GM21367 (cell line): ENCODE measurements at regions not wholly inside any gene's neighbourhood (a gene's known extent, or its start where the extent isn't known, plus 50 kb on each side); places are given as distances from the start of the nearest gene placed in this dataset.
"Not testable (repeated sequence)": the region's sequence is repeated elsewhere in the genome, so short reads cannot be mapped to it uniquely, and the experiment has no call there.

Source experiments
- ATAC-seq: cut with Tn5 transposase; IDR thresholded peaks from one replicate; pipeline ENCODE4 v1.9.1; 2021; ENCODE audit not compliant: unreplicated experiment

DNA sequence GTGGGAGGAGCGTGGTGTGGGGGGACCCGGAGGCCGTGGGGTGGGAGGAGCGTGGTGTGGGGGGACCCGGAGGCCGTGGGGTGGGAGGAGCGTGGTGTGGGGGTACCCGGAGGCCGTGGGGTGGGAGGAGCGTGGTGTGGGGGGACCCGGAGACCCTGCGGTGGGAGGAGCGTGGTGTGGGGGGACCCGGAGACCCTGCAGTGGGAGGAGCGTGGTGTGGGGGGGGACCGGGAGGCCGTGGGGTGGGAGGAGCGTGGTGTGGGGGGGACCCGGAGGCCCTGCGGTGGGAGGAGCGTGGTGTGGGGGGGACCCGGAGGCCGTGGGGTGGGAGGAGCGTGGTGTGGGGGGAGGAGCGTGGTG lies 203.5 kb downstream of the DLL1 start:
- not testable (repeated sequence) for ATAC-seq

- ATAC-seq: no peak
Measured at GRCh38 chr6:170086639-170087420, 204.0 kb downstream of the DLL1 start.

GRCh38 chr6:170085475-170086401 lies 205.1 kb downstream of the DLL1 start:
- ATAC-seq: no peak

- ATAC-seq: no peak
Measured at GRCh38 chr6:170084166-170084730, 206.6 kb downstream of the DLL1 start.

- no peak for ATAC-seq
Measured at GRCh38 chr6:170083236-170084051, 207.4 kb downstream of the DLL1 start.

GRCh38 chr6:170082531-170083187 lies 208.2 kb downstream of the DLL1 start:
- ATAC-seq: no peak

GRCh38 chr6:170082067-170082466 lies 208.8 kb downstream of the DLL1 start:
- ATAC-seq: no peak

- no peak for ATAC-seq
Measured at GRCh38 chr6:170081556-170081955, 209.3 kb downstream of the DLL1 start.

- no peak for ATAC-seq
Measured at GRCh38 chr6:170080828-170081371, 210.0 kb downstream of the DLL1 start.

- ATAC-seq: no peak
Measured at GRCh38 chr6:170080169-170080827, 210.6 kb downstream of the DLL1 start.

DNA sequence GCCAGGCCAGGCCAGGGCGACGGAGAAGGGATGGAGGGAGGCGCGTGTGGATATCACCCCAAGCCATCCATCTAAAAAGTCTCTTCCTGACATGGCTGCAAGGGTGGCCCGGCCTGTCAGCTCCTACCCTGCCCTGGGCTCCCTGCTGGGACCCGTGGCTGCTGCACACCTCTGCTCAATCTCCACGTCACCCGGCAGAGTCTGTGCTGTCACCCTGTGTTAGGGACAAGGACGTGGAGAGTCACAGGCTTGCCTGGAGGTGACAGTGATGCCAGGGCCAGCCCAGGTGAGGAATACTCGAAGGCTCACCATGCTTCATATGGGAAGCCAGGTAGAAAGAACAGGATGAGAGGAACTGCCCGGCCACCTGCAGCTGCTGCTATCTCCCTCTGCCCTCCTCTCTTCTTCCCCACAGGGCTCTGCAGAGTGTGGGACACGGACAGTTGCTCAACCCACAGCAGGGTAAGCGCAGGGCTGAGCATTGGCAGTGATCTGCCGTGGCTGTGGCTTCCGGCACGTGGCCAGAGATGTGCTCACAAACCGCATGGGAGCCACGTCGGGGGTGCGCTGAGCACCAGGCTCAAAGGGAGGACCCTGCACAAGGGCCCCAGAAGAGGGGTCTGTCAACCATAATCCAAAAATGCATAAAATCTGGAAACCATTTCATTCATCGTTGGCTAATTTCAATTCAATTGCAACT lies 214.3 kb downstream of the DLL1 start:
- ATAC-seq: no peak

GRCh38 chr6:170075659-170076223 lies 215.1 kb downstream of the DLL1 start:
- no peak for ATAC-seq

DNA sequence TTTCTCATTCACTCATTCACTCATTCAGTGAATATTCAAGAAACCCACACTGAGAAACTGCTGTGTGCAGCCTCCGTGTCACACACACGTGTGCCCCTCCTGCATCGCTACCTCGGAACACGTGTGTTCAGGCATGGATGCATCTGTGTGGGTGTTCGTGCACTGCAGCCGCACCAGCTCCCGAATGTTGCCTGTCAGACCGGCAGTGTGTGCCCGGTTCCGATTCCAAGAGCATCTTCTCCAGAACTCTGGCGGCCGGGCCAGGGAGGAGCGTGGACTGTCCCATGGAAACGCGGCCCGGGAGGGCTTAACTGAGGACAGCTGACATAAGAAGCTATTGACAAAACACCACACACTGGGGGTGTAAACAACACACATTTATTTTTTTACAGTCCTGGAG lies 216.0 kb downstream of the DLL1 start:
- no peak for ATAC-seq

DNA sequence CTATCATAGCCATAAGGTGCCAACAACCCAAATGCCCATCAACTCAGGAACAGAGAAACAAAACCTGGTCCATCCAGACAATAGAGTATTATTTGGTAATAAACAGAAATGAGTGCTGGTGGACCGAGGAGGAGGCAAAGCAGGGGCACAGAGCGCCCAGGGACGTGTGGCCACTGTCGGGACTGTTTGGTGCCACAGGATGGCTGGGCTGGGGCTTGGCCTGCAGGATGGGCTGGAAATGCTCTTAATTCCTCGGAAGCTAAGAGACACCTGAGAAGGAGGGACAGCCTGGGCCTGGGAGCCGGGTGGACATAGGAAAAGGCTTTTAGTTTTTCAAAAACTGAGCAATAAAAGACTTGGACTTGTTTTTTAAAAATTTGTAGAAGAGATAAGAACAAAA lies 216.4 kb downstream of the DLL1 start:
- ATAC-seq: no peak

DNA sequence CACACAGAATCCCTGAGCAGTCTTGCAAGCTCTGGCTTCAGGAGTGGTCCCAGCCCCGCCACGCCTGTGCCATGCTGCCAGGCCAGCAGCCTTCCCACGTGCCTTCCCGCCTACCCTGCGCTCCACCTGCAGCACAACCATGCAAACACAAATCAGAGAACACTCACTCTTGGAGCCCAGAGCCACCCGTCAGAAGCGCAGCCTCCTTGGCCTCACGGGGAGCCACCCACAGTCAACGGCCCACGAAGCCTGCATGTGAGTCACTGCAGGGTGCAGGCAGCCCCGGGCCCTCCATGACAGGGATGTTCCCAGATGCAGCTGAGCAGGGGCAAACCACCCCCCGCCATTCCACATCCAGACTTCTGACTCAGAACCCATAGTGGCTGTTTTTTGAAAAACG lies 217.0 kb downstream of the DLL1 start:
- ATAC-seq: no peak

- no peak for ATAC-seq
Measured at GRCh38 chr6:170072246-170072645, 218.6 kb downstream of the DLL1 start.

GRCh38 chr6:170069611-170070010 lies 221.3 kb downstream of the DLL1 start:
- no peak for ATAC-seq

GRCh38 chr6:170068496-170068895 lies 222.4 kb downstream of the DLL1 start:
- no peak for ATAC-seq

GRCh38 chr6:170067923-170068360 lies 222.9 kb downstream of the DLL1 start:
- no peak for ATAC-seq
